Gastroesophageal sphincter (tissue), 4 donors: ENCODE measurements at regions not wholly inside any gene's neighbourhood (a gene's known extent, or its start where the extent isn't known, plus 50 kb on each side); places are given as distances from the start of the nearest gene placed in this dataset.

Source experiments
- ATAC-seq: fragments of 150-250 bp; one replicate; pipeline ENCODE4 v1.9.1; 2016; ENCODE audit warnings: mild to moderate bottlenecking, moderate library complexity
- H3K27ac ChIP-seq, 4 donors: fragments of 200-600 bp; sonication (generic) in 3 of 4; 1 replicate in 3 of 4; 2 replicates in 1 of 4; pipeline ENCODE4 v1.5.1; 2016 to 2019
- H3K27me3 ChIP-seq: fragments of 200-600 bp; sonication (generic); one replicate; pipeline ENCODE4 v1.5.1; 2019
- H3K36me3 ChIP-seq, 2 donors: fragments of 200-600 bp; sonication (generic); one replicate each; pipeline ENCODE4 v1.5.1; 2019; ENCODE audit warnings: control low read depth in 1 of 2
- H3K4me1 ChIP-seq, 3 donors: fragments of 200-600 bp; sonication (generic); 1 replicate in 2 of 3; 2 replicates in 1 of 3; pipeline ENCODE4 v1.5.1; 2016 to 2019; ENCODE audit warnings: control low read depth in 2 of 3
- H3K4me3 ChIP-seq, 2 donors: fragments of 200-600 bp; sonication (generic); one replicate each; pipeline ENCODE4 v1.5.1; 2019; ENCODE audit warnings: mild to moderate bottlenecking in 1 of 2, moderate library complexity in 1 of 2
- H3K9me3 ChIP-seq, 3 donors: fragments of 200-600 bp; sonication (generic); one replicate each; pipeline ENCODE4 v1.5.1; 2017 to 2019; ENCODE audit warnings: control low read depth in 2 of 3
- EP300 ChIP-seq: sonication (generic); formaldehyde crosslinking; IDR thresholded peaks from one replicate; pipeline ENCODE4 v1.6.1; 2017; ENCODE audit warnings: antibody characterized with exemption, mild to moderate bottlenecking
- POLR2A ChIP-seq, 2 donors: fragments of 450-650 bp; IDR thresholded peaks; one replicate each; pipeline ENCODE4 v1.6.1; 2017; ENCODE audit warnings: antibody characterized with exemption in 2 of 2, mild to moderate bottlenecking in 2 of 2, moderate library complexity in 1 of 2
- POLR2AphosphoS5 ChIP-seq: sonication (generic); formaldehyde crosslinking; IDR thresholded peaks from one replicate; pipeline ENCODE4 v1.6.1; 2017; ENCODE audit warnings: antibody characterized with exemption
- WGBS, 2 donors: methylation state at CpG; one replicate each; pipeline ENCODE4 v1.1.5; 2018; ENCODE audit warnings: low coverage in 1 of 2; 5-methylcytosine and 5-hydroxymethylcytosine counted together
- TF ChIP-seq, protein P1 (sequence below), 4 experiments: fragments of 200-600 bp in 2 of 4; fragments of 450-650 bp in 2 of 4; sonication (generic) in 1 of 4; IDR thresholded peaks; one replicate each; pipeline ENCODE4 v1.5.1; 2017 to 2019; ENCODE audit warnings: antibody characterized with exemption in 4 of 4, mild to moderate bottlenecking in 2 of 4, moderate library complexity in 2 of 4

DNA sequence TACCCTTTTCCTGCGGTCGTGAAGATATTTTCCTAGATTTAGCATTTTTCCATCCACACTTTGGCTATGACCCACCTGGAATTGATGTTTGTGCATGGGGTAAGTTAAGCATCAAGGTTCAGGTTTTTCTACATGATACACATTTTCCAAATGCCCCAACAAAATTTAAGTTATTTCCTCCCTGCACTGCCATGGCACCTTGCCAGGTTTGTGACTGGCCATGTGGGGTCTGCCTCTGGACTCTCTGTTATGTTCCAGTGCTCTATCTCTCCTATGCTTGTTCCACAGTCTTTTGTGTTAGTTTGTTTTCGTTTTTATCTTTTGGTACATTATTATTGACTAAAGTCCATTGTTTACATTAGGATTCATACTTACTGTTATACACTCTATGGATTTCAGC is 934.3 kb downstream of the TBC1D22A start:
- peaks cover 12% of the 10 kb centered on the region for H3K27me3 ChIP-seq
- no peak overlapping the region for H3K27ac ChIP-seq
- peaks cover 0 to 5% (median 0%) of the 10 kb centered on the region in 3 donors for H3K9me3 ChIP-seq
- no peaks in the 10 kb centered on the region for H3K4me1 ChIP-seq
- ATAC-seq, result no peak
- no peaks in the 10 kb centered on the region for H3K36me3 ChIP-seq
- WGBS, 2 donors, result 70 to 80% methylated on average over 2 to 3 of the region's 3 CpGs
- no peak for TF ChIP-seq POLR2A (IDR thresholded peaks at IDR 0.05)
- TF ChIP-seq EP300, result no peak
- TF ChIP-seq POLR2AphosphoS5, result no peak
- no peak overlapping the region for H3K4me3 ChIP-seq

DNA sequence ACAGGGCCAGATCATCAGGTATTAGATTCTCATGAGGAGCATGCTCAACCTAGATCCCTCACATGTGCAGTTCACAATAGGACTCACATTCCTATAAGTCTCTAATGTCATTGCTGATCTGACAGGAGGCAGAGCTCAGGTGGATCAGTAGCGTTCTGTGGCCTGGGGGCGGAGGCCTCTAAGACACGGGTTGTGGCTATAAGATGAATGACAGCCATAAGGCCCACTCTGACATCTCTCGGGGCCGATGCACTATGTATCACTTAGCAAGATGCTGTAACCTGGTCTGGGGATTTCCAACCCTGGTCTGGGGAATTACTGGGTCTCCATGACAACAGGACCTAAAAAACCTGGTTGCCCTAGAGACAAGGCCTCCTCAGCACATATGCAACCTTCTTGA is 932.7 kb downstream of the TBC1D22A start:
- no peaks in the 10 kb centered on the region for H3K36me3 ChIP-seq
- no peak overlapping the region for H3K27ac ChIP-seq
- H3K9me3 ChIP-seq, result no peaks in the 10 kb centered on the region
- TF ChIP-seq, protein P1, sequence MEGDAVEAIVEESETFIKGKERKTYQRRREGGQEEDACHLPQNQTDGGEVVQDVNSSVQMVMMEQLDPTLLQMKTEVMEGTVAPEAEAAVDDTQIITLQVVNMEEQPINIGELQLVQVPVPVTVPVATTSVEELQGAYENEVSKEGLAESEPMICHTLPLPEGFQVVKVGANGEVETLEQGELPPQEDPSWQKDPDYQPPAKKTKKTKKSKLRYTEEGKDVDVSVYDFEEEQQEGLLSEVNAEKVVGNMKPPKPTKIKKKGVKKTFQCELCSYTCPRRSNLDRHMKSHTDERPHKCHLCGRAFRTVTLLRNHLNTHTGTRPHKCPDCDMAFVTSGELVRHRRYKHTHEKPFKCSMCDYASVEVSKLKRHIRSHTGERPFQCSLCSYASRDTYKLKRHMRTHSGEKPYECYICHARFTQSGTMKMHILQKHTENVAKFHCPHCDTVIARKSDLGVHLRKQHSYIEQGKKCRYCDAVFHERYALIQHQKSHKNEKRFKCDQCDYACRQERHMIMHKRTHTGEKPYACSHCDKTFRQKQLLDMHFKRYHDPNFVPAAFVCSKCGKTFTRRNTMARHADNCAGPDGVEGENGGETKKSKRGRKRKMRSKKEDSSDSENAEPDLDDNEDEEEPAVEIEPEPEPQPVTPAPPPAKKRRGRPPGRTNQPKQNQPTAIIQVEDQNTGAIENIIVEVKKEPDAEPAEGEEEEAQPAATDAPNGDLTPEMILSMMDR (IDR thresholded peaks at IDR 0.05), result no peak
- TF ChIP-seq POLR2A (IDR thresholded peaks at IDR 0.05) (no peak), POLR2AphosphoS5 (no peak), EP300 (no peak)
- ATAC-seq, result no peak
- WGBS, 2 donors, result 73% methylated on average over 5 of the region's 5 CpGs; no CpG with 5 or more reads in 1 of the 2 donors
- H3K4me3 ChIP-seq, result no peak overlapping the region
- H3K4me1 ChIP-seq, result no peaks in the 10 kb centered on the region
- peaks cover 12% of the 10 kb centered on the region for H3K27me3 ChIP-seq

DNA sequence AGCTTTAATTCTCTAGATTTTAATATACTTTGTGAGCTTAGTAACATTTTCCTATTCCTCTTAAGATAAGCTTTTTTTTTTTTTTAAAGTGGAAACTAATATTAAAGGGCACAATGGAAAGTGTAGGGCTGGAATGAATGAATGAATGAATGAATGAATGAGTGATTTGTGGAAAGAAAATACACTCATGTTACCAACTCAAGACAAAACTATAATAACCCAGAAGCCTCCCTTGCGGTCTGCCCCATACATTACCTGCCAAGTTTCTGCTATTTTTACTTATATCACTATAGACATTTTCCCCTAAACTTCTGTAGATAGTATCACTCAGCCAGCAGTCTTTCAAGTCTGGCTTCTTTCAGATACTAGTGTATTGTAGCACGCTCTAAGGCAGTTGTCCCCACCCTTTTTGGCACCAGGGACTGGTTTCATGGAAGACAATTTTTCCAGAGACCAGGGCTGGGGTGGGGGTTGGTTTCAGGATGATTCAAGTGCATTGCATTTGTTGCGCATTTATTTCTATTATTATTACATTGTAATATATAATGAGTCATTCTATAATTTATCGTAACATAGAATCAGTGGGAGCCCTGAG is 932.2 kb downstream of the TBC1D22A start:
- WGBS, 2 donors, result 45 to 83% methylated on average over 1 to 4 of the region's 4 CpGs
- ATAC-seq, result no peak
- Histone ChIP-seq H3K27ac (no peak overlapping the region), H3K4me1 (no peaks in the 10 kb centered on the region), H3K27me3 (peaks cover 12% of the 10 kb centered on the region), H3K9me3 (no peaks in the 10 kb centered on the region), H3K36me3 (no peaks in the 10 kb centered on the region), H3K4me3 (no peak overlapping the region)
- TF ChIP-seq EP300 (no peak), POLR2A (IDR thresholded peaks at IDR 0.05) (no peak), POLR2AphosphoS5 (no peak)
- TF ChIP-seq, protein P1 (IDR thresholded peaks at IDR 0.05), result no peak

DNA sequence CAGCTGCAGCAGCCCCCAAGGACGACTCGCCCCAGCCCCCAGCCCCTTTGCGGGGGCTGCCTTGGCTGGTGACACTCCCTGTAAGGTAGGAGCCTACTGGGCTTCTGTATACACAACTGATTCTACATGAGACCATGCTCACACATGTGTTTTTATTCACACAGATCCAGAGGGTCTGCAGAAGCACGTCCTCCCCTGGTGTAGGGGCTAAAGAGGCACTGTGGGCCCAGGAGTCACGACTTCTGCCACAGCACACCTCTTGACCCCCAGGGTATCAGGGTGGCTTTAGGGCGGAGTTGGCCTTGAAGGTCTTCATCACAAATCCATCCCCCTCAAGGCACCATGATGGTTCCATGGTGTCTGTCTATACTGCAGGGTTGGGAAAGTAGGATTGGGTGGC is 931.2 kb downstream of the TBC1D22A start:
- no peak overlapping the region for H3K4me3 ChIP-seq
- no peak overlapping the region for H3K27ac ChIP-seq
- H3K9me3 ChIP-seq, result peaks cover 0 to under 1% (median 0%) of the 10 kb centered on the region in 3 donors
- no peak for TF ChIP-seq POLR2A (IDR thresholded peaks at IDR 0.05)
- TF ChIP-seq POLR2AphosphoS5, result no peak
- TF ChIP-seq, protein P1 (IDR thresholded peaks at IDR 0.05), result no peak
- no peak for TF ChIP-seq EP300
- peaks cover 12% of the 10 kb centered on the region for H3K27me3 ChIP-seq
- H3K36me3 ChIP-seq, result no peaks in the 10 kb centered on the region
- no peaks in the 10 kb centered on the region for H3K4me1 ChIP-seq
- WGBS, 2 donors, result no CpG with 5 or more reads among the region's 6 CpGs
- no peak for ATAC-seq

DNA sequence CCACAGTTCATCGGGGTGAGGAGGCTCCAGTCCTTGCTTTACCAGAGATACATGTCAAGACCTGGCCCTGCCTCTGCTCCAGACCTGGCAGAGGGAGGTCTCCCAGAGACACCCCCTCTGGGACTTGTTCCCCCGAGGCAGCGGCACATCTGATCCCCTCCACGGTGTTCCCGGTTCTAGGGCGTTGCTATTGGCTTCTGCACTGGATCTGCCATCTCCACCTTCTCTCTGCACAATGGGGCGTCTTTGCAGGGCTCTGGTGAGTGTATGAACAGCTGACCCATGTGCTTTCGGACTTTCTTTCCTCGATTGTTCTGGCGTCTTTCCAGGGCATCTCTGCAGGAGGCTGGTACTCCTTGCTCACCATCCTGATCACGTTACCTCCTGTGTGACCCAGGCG is 930.4 kb downstream of the TBC1D22A start:
- Histone ChIP-seq H3K36me3 (no peaks in the 10 kb centered on the region), H3K4me3 (no peak overlapping the region), H3K27ac (no peak overlapping the region), H3K9me3 (peaks cover 0 to 8% (median 0%) of the 10 kb centered on the region in 3 donors), H3K27me3 (peaks cover 12% of the 10 kb centered on the region), H3K4me1 (no peaks in the 10 kb centered on the region)
- 60 to 78% methylated on average over 3 to 4 of the region's 12 CpGs for WGBS, 2 donors
- no peak for ATAC-seq
- TF ChIP-seq, protein P1 (IDR thresholded peaks at IDR 0.05), result no peak
